OCI-LY3 (cell line): ENCODE measurements at regions not wholly inside any gene's neighbourhood (a gene's known extent, or its start where the extent isn't known, plus 50 kb on each side); places are given as distances from the start of the nearest gene placed in this dataset.

Experiments
- H2AFZ ChIP-seq: fragments of 200-600, 300-600 bp; shearing (Covaris generic); 2 replicates; pipeline ENCODE4 v1.6.0; 2014; ENCODE audit warnings: antibody characterized with exemption, low read depth, low read length
- H3K27ac ChIP-seq: fragments of 200-600, 300-600 bp; sonication (generic); 2 replicates; pipeline ENCODE4 v1.5.1; 2014; ENCODE audit warnings: mild to moderate bottlenecking, low read length, moderate library complexity, mixed read lengths
- H3K27me3 ChIP-seq: fragments of 200-600, 300-600 bp; sonication (generic); 2 replicates; pipeline ENCODE4 v1.6.1; 2014; ENCODE audit warnings: low read depth, low read length, mixed read lengths
- H3K36me3 ChIP-seq: fragments of 200-600, 300-600 bp; sonication (generic); replicated peaks from 2 replicates; pipeline ENCODE3; 2014; ENCODE audit warnings: low read depth, low read length, mixed read lengths
- H3K4me1 ChIP-seq: fragments of 300-600, 200-600 bp; sonication (generic); 2 replicates; pipeline ENCODE4 v1.6.1; 2014; ENCODE audit warnings: low read length, mixed read lengths
- H3K4me2 ChIP-seq: fragments of 200-600, 300-600 bp; sonication (generic); 2 replicates; pipeline ENCODE4 v1.6.1; 2014; ENCODE audit warnings: low read length, mixed read lengths
- H3K4me3 ChIP-seq: fragments of 300-600, 200-600 bp; sonication (generic); 2 replicates; pipeline ENCODE4 v1.5.1; 2014; ENCODE audit warnings: antibody characterized with exemption, mild to moderate bottlenecking, low read length, moderate library complexity
- H3K79me2 ChIP-seq: fragments of 300-600, 200-600 bp; shearing (Covaris generic); 2 replicates; pipeline ENCODE4 v1.6.1; 2014; ENCODE audit warnings: mild to moderate bottlenecking, low read length, mixed read lengths
- H3K9ac ChIP-seq: fragments of 300-600, 200-600 bp; shearing (Covaris generic); 2 replicates; pipeline ENCODE4 v1.6.0; 2014; ENCODE audit warnings: mild to moderate bottlenecking, low read length, moderate library complexity
- H3K9me3 ChIP-seq: fragments of 200-600, 300-600 bp; shearing (Covaris generic); 2 replicates; pipeline ENCODE4 v1.6.1; 2014; ENCODE audit warnings: low read length, mixed read lengths; ENCODE audit not compliant: insufficient read depth
- H4K20me1 ChIP-seq: fragments of 200-600, 300-600 bp; sonication (generic); 2 replicates; pipeline ENCODE4 v1.6.1; 2016; ENCODE audit warnings: low read length, mixed read lengths; ENCODE audit not compliant: insufficient read depth
- CTCF ChIP-seq: fragments of 200-600, 300-600 bp; sonication (generic); IDR thresholded peaks from 2 replicates; pipeline ENCODE4 v1.5.1; 2014; ENCODE audit warnings: antibody characterized with exemption, low read length, low read depth
- EZH2phosphoT487 ChIP-seq: fragments of 200-600 bp; shearing (Covaris generic); IDR thresholded peaks from 2 replicates; pipeline ENCODE4 v1.6.1; 2018; ENCODE audit warnings: antibody characterized with exemption, mixed run types, low read depth

GRCh38 chr14:95818581-95818980 lies 58.1 kb upstream of the TUNAR start:
- Histone ChIP-seq H3K27me3 (peaks cover 28% of the 10 kb centered on the region), H3K4me2 (no peak overlapping the region)

DNA sequence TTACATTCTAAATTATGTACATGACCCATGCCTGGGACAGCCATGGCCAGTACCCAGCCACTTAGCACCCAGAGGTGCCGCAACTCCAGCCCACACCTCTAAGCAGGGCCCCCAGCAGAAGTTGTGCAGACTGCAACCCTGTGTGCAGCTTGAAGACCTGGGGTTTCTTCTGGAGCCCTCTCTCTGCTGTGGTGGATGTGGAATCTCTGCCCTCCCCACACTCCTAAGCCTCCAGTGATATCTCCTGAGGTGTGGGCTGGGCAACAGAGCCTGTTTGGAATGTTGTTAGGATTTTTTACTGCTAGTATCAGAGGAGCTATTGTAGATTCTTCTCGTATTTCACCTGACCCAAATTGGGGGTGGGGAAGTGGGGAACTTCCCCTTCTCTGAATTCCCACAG lies 59.4 kb upstream of the TUNAR start:
- no peak overlapping the region for H3K9ac ChIP-seq
- no peak overlapping the region for H3K4me3 ChIP-seq
- no peak overlapping the region for H3K4me2 ChIP-seq
- no peaks in the 10 kb centered on the region for H3K4me1 ChIP-seq
- H4K20me1 ChIP-seq, result no peaks in the 10 kb centered on the region
- no peaks in the 10 kb centered on the region for H3K79me2 ChIP-seq
- H3K27ac ChIP-seq, result no peak overlapping the region
- TF ChIP-seq EZH2phosphoT487 (no peak), CTCF (no peak)
- no peaks in the 10 kb centered on the region for H3K36me3 ChIP-seq
- peaks cover 23% of the 10 kb centered on the region for H3K27me3 ChIP-seq
- no peaks in the 10 kb centered on the region for H3K9me3 ChIP-seq
- no peak overlapping the region for H2AFZ ChIP-seq

More at GRCh38 chr14:95818581-95818980, 58.1 kb upstream of the TUNAR start:
- Histone ChIP-seq H3K36me3 (no peaks in the 10 kb centered on the region), H3K4me3 (no peak overlapping the region), H4K20me1 (no peaks in the 10 kb centered on the region), H3K9ac (no peak overlapping the region), H3K79me2 (no peaks in the 10 kb centered on the region), H3K9me3 (no peaks in the 10 kb centered on the region), H3K27ac (no peak overlapping the region), H2AFZ (no peak overlapping the region), H3K4me1 (no peaks in the 10 kb centered on the region)
- TF ChIP-seq EZH2phosphoT487, result no peak
- no peak for TF ChIP-seq CTCF

- Histone ChIP-seq H3K27ac (no peak overlapping the region), H2AFZ (no peak overlapping the region), H3K27me3 (peaks cover 25% of the 10 kb centered on the region), H3K79me2 (no peaks in the 10 kb centered on the region), H3K4me2 (no peak overlapping the region), H3K9me3 (no peaks in the 10 kb centered on the region), H4K20me1 (no peaks in the 10 kb centered on the region), H3K36me3 (no peaks in the 10 kb centered on the region), H3K4me3 (no peak overlapping the region), H3K9ac (no peak overlapping the region), H3K4me1 (no peaks in the 10 kb centered on the region)
- TF ChIP-seq EZH2phosphoT487, result no peak
- no peak for TF ChIP-seq CTCF
Observed at GRCh38 chr14:95816539-95816938, 60.1 kb upstream of the TUNAR start.

DNA sequence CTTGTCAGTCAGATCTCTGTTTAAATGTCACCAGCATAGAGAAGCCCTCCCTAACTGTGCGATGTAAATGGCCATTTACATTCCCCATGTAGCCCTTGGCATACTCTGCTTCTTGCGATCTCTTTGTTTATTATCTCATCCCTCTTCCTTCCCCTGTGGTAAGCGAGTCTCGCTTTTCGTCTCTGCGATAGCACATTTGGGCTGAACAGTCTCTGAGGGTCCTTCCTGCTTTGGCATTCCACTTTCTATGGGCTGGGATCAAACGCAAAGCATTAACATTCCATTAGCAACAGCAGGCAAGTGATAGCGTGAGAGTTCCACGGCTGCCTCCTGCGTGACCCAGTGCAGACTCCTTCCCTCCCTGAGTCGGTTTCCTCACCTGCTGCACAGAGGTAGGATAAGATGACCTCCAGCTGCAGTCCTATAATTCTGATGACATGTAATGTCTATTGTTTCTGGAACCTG lies 61.4 kb upstream of the TUNAR start:
- H3K36me3 ChIP-seq, result no peaks in the 10 kb centered on the region
- no peak overlapping the region for H3K4me3 ChIP-seq
- H3K27ac ChIP-seq, result no peak overlapping the region
- no peak overlapping the region for H3K4me2 ChIP-seq
- H2AFZ ChIP-seq, result no peak overlapping the region
- H3K9ac ChIP-seq, result no peak overlapping the region
- no peak for TF ChIP-seq EZH2phosphoT487
- no peak for TF ChIP-seq CTCF
- H3K4me1 ChIP-seq, result no peaks in the 10 kb centered on the region
- H3K79me2 ChIP-seq, result no peaks in the 10 kb centered on the region
- peaks cover 24% of the 10 kb centered on the region for H3K27me3 ChIP-seq
- no peaks in the 10 kb centered on the region for H4K20me1 ChIP-seq
- H3K9me3 ChIP-seq, result no peaks in the 10 kb centered on the region
